DMS114 treated with DMSO at 0.1 percent for 48 hours (cell line): ENCODE measurements at regions not wholly inside any gene's neighbourhood (a gene's known extent, or its start where the extent isn't known, plus 50 kb on each side); places are given as distances from the start of the nearest gene placed in this dataset.

ENCODE experiments used
- DNase-seq: peaks from one replicate; lab custom pipeline; 2025; ENCODE audit not compliant: unreplicated experiment; lab: John Stamatoyannopoulos, UW

- DNase-seq: no peak
These were observed 238.5 kb upstream of the CSF3R start for GRCh38 chr1:36721261-36721660.

DNA sequence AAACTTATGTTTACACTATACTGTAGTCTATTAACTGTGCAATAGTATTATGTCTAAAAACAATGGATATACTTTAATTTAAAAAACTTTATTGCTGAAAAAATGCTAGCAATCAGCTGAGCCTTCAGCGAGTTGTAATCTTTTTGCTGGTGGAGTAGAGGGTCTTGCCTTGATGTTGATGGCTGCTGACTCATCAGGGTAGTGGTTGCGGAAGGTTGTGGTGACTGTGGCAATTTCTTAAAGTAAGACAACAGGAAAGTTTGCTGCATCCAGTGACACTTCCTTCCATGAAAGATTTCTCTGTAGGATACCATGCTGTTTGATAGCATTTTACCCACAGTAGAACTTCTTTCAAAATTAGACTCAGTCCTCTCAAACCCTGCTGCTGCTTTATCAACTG, 234.7 kb upstream of the CSF3R start:
- DNase-seq: no peak

GRCh38 chr1:36715797-36716196, 233.1 kb upstream of the CSF3R start:
- DNase-seq: no peak

DNA sequence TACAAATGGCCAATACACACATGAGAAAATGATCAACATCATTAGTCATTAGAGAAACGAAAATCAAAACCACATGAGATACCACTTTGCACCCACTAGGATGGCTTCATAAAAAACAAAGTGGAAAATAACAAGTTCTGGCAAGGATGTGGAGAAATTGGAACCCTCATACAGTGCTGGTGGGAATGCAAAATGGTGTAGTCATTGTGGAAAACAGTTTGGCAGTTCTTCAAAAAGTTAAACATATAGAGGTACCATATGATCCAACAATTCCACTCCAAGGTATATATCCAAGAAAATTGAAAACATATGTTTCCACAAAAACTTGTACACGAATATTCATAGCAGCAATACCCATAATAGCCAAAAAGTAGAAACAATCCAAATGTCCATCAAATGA, 231.6 kb upstream of the CSF3R start:
- no peak for DNase-seq

DNA sequence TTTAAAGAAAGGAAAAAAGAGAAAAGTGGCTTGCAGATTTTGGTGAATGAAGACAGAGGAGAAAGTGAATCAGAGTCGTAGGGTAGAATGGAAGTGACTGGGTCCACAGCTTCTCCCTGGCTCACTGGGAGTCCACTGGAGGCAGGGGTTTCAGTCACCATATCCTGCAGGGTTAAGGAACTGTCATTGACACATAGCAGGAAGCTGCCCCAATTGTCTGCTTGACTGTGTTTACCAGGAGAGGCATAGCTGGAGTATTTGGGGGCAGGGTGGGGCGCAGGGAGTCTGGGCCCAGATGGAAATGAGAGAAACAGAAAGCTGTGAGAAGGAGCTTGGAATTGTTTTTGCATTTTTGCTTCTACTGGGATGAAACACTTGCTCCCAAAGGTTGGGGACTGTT, 228.8 kb upstream of the CSF3R start:
- no peak for DNase-seq

DNA sequence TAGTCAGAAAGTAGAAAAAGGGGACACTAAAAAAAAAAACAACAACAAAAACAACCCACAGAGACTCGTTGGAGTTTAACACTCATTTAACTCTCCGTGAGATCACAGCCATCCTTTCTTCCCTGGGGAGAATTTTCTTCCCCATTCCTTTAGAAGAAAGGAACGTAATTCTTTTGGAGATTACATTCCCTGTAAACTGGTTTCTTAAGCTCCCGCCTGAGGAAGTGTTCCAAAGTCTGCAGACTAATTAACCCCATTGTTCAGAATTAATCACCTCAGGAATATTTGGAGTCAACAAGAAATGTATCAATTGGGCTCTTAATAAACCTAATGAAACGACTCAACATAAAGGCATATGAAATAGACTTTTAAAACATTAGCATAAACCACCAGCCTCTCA, 228.2 kb upstream of the CSF3R start:
- no peak for DNase-seq

DNA sequence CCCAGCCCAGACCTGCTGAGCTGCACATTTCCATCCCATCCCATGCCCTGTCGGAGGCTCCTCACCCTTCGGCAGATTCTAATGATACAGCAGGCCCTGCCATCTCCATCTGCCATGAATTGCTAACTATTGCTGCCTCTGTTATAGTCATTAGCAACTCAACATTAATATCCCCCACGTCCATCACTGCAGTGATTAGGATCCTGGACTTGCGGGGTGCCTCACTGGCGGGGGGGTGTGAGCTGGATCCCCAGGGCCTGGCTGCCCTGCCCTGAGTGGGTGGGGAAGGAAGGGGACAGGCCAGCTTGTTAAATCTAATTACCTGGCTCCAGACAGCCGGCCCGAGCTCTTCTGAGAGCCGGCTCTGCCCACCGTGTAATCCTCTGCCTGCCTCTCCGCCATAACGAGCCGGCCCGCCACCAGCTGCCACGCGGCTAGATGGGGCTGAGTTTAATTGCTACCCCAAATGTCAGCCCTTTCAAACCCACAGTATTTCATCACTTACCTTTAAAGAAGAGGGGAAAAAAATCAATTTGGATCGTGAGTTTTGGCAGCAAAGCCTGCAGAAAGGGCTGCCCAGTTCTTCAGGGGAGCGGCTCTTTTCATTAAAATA, 227.3 kb upstream of the CSF3R start:
- no peak for DNase-seq

GRCh38 chr1:36708587-36708986, 225.9 kb upstream of the CSF3R start:
- DNase-seq: no peak

DNA sequence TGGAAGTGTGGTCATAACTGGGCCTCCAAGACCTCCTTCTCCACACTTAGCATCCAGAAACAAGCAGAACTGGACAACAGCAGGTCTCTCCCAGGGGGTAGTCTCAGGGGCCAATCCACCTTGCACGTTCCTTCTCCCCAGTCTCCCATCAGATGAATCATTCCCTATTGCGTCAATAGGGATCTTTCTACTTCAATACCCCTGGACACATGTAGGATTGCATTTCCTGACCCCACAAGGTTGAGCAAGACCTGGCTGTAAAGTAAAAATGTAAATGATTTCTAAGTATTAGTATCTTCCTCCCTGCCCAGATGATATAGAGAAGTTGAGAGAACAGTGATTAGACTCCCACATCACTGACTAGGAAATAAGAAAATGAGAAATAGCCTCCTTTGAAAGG, 224.5 kb upstream of the CSF3R start:
- no peak for DNase-seq

- DNase-seq: no peak
These were observed 223.7 kb upstream of the CSF3R start for GRCh38 chr1:36706416-36706815.

- no peak for DNase-seq
These were observed 222.9 kb upstream of the CSF3R start for GRCh38 chr1:36705629-36706028.

DNA sequence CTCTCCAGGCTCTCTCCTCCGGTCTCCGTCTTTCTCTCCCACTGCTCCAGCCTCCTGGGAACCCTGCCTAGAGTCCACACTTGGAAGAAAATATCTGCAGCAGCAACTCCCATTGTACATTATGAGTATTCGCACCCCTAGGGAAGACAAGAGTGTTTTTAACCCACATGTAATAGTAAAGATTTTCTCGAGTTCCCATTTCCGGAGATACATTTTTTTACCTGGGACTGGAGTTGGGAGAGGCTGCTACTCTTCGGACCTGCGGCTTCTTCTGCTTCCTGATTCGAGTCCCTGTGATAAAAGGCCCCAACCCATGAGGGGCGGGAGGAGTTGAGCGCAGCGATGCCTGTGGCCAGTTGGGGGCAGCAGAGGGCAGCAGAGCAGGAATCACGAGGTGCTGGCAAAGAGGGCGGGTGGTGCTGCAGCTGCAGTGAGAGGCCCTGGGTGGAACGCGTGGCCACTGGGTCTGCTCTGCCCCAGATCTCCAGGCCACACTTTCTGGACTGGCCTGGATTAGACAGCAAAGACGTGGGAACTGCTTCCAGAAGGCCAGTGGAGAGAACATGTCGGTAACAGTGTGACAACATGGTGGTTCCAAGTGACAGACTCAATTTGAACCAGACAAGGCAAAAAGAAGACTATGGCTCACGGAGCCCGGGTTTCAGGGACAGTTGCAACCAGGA, 221.0 kb upstream of the CSF3R start:
- DNase-seq: peak; percentile 56

DNA sequence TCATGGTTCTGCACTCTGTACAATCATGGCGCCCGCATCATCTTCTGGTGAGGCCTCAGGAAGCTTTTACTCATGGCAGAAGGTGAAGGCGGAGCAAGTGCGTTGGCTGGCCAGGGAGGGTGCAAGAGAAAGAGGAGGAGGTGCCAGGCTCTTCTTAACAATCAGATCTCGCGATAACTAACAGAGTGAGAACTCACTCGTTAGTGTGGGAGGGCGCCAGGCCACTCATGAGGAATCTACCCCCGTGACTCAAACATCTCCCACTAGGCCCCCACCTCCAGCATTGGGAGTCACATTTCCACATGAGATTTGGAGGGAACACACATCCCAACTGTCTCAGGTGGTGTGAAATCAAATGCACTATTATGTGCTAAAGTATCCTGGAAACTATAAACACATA, 220.2 kb upstream of the CSF3R start:
- no peak for DNase-seq

- DNase-seq: no peak
These were observed 216.6 kb upstream of the CSF3R start for GRCh38 chr1:36699113-36699911.

DNA sequence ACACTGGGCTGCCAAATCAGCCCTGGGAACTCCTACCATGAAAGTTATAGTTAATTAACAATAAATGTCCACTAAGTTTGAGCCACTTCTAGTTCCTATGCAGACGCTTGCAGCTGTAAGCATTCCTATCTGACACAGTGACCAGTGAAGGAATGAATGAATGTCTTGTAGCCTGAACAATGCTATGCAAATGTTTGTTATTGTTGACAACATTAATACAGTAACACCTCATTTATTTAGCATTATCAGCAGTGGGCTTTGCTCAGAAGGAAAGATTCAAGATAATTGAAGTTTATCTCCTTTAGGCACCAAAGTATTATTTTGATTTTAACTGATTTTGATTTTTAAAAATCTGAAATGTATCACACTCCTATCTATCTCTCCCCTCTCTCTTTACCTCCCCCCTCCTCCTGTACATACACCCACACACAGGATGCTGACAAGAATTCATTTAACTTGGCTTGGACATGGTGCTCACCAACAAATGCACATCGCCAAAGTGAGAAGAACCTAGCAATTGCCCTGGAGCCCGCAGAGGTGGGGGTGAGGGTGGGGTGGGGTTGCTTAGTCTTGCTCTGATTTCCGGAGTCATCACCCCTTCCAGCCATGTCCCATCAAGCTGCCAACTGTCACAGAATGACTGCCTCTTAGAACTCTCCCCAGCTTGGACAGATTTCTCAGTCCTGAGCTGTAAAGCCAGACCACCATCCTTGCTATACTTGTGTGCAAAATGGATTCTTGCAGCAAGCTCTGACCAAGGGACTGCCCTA, 215.3 kb upstream of the CSF3R start:
- no peak for DNase-seq

GRCh38 chr1:36696261-36696940, 213.7 kb upstream of the CSF3R start:
- no peak for DNase-seq

- no peak for DNase-seq
These were observed 210.9 kb upstream of the CSF3R start for GRCh38 chr1:36693603-36694002.

- no peak for DNase-seq
These were observed 210.4 kb upstream of the CSF3R start for GRCh38 chr1:36693161-36693525.

- no peak for DNase-seq
These were observed 209.9 kb upstream of the CSF3R start for GRCh38 chr1:36692465-36693160.

DNA sequence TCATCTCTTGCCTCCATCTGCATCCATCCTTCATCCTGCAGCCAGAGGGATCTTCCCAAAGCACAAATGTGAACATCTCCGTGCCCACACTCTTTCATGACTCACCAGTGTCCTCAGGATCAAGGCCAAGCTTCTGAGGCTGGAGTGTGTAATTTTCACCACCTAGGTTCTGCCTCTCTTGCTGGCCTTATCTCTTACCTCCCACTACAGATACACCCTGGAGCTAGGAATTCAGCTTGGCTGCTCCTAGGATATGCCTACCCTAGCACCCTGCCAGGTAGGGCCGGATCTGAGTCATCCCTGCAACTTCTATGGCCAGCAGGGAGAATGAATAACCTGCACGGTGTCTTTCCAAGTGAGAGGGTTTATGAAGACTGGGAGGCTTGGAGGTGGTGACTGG, 208.7 kb upstream of the CSF3R start:
- DNase-seq: no peak
